RPMI8226 (cell line): ENCODE measurements at regions not wholly inside any gene's neighbourhood (a gene's known extent, or its start where the extent isn't known, plus 50 kb on each side); places are given as distances from the start of the nearest gene placed in this dataset.
A peak's percentile ranks its signal among the peaks of the same experiment; 100 is the strongest.
"Not testable (repeated sequence)": the region's sequence is repeated elsewhere in the genome, so short reads cannot be mapped to it uniquely, and the experiment has no call there.

Experiments used
- DNase-seq: peaks from one replicate; pipeline ENCODE4 v3.0.0-alpha.2; 2015

DNA sequence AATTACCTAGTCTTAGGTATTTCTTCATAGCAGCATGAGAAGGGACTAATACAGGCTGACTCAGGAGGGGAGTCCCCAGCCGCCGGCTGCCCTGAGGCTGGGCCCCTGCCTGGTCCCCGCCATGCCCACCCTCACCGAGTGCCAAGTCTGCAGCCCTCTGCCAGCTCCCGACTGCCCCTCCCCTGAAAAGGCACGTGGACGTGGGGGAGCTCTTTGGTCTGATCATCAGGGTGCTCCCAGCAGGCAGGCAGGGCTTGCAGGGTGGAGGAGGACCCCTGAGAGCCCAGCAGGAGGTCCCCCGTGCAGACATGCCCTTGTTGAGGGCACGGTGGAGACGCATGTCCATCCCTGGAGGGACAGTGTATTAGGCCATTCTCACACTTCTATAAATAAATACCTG lies 110.9 kb downstream of the UNCX start:
- no peak for DNase-seq

GRCh38 chr7:1344421-1344820 lies 111.7 kb downstream of the UNCX start:
- no peak for DNase-seq

DNA sequence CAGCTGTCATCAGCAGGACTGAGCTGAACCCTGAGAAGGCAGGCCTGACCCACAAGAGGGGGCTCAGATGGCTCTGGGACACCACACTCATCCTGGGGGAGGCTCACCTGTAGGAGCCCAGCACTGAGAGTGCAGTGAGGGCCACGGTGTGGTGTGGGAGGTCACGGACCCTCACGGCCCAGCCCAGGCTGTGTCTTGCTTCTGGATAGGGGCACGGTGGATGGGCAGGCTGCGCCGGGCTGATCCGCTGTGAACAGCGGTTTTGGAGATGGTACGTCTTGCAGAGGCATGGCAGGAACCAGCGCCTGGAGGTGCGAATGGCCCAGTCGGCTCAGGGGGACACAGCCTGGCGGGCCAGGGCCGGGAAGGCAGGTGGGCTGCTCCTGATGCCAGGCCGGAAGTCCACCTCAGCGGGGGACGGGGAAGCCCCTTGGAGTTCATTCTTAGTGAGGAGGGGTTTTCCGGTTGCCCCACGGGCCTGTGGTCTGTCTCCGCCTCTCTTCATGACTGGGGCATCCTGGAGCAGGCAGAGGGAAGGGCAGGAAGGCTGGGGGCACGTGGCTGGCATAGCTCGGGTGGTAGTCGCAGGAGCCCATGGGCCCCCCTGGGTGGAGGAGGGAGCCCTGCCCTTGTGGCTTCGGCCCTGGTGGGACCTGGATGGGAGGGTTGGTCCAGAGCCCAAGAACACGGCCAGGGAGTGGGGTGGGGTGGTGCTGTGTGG lies 112.5 kb downstream of the UNCX start:
- DNase-seq, result no peak

- DNase-seq, result no peak
These were observed 113.2 kb downstream of the MICALL2 start for GRCh38 chr7:1345796-1346755.

DNA sequence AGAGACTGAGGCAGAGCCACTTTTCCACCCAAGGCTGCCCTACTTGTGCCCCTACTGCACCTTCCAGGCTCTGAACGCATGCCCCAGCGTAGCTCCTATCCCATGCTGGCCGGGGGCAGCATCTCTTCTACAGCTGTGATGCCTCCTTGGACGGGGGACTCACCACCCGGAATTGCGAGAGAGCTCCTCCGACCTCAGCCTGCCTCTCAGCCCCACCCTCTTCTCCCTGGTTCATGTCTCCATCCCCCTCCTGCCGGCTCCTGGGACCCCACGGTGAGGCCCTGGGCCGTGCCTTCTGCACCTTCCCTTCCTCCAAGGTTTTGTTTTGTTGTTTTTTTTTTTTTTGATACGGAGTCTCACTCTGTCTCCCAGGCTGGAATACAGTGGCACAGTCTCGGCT lies 112.4 kb downstream of the MICALL2 start:
- no peak for DNase-seq

DNA sequence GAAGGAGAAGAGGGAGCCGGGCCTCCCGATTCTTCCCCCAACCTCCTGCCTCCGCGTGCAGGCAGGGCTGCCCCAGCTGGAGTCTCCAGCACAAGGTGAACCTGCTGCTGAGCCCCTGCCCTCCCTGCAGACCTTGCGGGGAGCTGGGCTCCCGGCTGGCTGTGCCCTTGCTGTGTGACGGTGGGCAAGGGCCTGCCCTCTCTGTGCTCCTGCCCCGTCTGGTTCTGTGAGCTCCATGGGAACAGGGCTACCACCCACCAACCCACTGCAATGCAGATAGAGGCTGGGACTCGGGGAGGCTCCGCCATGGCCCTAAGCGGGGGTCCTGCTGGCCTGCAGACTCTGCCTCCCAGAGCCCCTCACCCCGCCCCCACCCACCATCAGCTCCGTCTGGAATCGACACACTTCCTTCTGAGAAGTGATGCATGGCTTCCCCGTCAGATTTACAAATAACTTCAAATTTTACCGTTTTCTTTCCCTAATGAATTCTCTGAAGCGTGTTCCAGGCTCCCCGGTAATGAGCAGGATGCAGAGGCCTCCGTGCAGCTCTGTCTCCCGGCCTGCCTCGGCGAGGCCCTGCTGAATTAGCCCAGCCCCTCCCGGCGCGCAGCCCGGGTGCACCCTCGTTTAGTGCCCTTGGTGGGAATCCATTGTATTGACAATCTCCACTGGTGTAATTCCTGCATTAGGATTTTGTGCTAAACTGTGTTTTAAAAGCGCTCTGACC lies 111.0 kb downstream of the MICALL2 start:
- no peak for DNase-seq

- DNase-seq, result no peak
These were observed 110.4 kb downstream of the MICALL2 start for GRCh38 chr7:1348823-1349335.

- DNase-seq, result no peak
These were observed 109.9 kb downstream of the MICALL2 start for GRCh38 chr7:1349351-1349761.

GRCh38 chr7:1351881-1352625 lies 107.2 kb downstream of the MICALL2 start:
- no peak for DNase-seq

GRCh38 chr7:1352656-1353271 lies 106.5 kb downstream of the MICALL2 start:
- DNase-seq, result no peak

DNA sequence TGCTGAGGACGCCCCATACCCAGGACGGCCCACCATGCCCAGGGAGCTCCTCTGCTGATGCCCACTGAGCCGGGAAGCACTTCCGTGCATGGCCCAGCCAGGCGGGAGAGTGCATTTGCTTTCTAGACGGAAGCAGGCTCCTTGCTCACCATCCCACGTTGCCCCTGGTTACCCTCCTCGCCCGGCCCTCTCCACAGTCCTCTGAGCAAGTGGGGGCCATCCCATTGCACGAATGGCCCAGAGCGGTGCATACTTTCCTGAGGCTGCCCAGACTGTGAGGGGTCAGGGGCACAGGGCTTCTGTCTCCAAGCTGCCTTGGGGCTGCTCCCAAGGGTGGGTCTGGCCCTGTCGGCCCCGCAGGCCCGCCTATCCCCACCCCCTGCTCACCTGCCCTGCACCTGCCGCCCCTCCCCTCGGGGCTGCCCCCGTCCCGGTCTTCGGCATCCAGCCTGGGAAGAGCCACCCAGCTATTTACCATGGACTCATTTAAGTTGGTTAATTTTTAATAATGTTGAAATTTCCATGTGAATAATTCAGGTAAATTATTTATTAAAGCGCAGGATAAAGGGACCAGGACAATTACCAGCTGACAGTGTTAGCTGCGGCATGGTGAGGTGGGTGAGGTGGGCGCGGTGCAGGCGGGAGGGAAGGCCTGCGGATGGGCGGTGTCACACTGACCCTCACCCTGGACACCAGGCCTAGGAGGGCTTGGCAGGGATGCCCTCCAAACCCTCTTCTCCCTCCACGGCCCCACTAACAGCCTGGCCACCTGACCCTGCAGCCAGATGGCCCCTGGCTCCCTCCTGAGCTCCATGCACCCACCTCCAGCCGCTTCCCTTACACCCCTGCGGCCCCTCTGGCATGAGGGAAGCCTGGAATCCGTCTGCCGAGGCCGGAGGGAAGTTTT lies 104.4 kb downstream of the MICALL2 start:
- DNase-seq, result no peak

DNA sequence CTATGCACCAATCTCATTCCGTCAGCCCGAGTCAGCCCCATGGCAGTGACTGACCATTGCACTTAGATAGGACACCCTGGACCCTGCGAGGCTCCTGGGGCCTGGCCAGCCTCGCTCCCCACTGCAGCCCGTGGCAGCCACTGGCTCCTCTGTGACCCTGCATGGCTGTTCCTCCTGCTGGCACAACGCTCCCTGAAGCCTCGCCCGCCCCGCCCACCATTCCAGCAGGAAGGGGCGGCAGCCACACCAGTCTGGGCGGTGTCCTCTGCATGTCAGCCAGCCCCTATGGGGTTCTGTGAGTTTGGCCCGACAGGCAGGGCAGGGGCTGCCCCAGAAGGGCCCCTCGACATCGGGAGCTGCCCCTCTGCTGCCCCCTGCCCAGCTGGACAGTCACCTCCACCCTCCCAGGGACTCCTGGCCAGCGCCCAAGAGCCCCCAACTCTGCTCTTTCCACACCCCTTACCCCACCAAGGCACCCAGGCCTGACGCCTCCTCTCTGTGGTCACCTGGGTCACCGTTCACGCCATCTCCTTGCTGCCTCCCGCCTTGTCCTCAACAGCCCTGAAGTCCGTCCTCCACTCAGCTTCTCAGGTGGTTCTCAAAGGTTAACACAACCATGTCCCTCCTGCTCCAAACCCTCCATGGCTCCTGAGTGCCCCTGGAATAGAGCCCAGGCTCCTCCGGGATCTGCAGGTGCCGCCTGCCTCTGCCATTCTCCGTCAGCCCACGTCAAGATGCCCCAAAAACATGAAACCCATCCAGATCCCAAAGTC lies 103.5 kb downstream of the MICALL2 start:
- no peak for DNase-seq

GRCh38 chr7:1356853-1357252 lies 102.4 kb downstream of the MICALL2 start:
- DNase-seq, result not testable (repeated sequence)

GRCh38 chr7:1357260-1357600 lies 102.0 kb downstream of the MICALL2 start:
- DNase-seq, result not testable (repeated sequence)

- DNase-seq, result peak; percentile 39
These were observed 101.5 kb downstream of the MICALL2 start for GRCh38 chr7:1357601-1358271.

DNA sequence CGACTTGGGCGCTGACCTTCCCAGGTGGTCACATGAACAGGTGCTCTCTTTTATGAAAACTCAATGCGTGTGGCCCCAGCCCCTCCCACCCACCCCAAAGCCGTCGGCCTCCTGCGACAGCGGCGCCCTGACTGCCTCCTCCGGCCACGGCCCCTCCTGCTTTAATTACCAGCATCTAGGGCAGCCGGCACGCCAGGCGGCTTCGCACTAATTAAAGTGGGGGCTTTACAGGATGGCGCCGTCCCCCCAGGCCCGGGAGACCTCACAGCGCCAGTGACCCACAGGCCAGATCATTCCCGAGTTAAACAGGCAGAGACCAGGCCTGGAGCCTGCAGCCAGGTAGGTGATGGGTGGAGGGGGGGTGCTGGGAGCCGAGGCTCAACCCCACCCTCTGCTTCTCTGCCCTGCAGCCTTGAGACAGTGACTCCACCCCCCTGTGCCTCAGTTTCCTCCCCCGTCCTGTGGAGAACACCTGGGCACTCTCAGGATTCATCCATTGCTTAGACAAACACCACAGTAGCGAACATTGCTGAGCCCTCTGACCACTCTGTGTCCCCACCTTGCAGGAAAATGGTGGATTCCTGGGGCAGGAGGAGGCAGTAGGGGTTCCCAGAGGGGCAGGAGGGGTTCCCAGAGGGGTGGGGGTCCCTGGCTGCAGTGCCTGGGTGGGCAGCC lies 100.8 kb downstream of the MICALL2 start:
- no peak for DNase-seq

- DNase-seq, result no peak
These were observed 100.2 kb downstream of the MICALL2 start for GRCh38 chr7:1359051-1359400.

DNA sequence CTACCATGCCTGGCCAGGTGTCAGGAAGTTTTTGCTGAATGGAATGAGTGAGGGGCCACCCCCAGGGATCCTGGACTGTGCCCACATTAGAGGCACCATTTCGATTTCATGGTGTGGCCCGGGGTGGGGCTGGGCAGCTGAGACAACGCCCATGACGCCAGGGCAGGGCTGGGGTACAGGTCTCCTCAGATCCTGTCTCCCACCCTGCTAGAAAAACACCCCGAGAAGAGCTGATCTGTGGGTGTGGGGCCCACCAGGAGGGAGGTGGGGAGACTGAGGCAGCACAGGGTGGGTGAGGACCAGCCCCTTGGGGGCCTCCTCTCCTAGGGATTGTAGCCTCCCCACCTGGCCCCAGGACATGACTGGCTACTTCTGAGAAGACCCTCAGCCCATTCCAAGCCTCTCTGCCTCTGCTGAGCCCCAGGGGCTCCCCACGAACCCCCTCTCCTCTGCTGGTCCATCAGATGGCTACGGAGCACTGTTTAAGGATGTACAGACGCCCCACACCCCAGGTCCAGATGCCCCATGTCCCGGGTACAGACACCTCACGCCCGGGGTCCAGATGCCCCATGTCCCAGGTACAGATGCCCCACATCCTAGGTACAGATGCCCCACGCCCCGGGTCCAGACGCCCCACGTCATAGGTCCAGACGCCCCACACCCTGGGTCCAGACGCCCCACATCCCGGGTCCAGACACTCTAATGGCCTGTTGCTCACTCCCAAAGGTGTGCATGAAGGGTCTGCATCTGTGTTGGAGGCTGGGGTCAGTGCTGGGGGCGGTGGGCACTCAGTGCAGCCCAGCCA lies 99.4 kb downstream of the MICALL2 start:
- no peak for DNase-seq
